ENCODE measurements at regions not wholly inside any gene's neighbourhood (a gene's known extent, or its start where the extent isn't known, plus 50 kb on each side); places are given as distances from the start of the nearest gene placed in this dataset.

DNA sequence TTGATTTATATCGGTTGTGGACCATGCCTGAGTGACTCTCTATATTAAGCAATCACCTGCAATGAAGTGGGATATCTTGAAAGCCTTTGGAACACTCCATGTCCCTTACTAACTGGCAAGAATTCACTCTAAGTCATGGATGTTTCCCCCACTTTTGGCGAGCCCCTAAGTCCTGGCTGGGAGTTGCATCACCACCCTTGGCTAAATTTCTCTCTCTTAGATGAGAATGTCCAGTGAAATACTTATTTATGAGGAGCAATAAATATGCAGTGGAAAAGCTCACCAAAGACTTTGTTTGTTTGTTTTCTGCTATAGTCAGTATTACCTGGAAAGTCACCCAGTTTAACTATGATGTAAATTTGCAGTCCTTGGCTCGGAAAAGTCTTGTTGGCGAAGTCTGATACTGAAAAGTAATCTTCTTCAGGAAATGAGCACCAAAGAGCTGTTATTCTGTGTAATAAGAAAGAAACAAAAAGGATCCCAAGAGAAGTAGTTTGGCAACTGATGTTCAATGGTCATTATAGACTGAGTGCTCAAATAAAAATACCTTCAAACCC is 333.8 kb downstream of the DMRT2 start:
- TF ChIP-seq GATA2 (IDR thresholded peaks at IDR 0.05; ENCODE audit: low read depth, low read length): no peak
- no peak for TF ChIP-seq GATA3 (IDR thresholded peaks at IDR 0.05; ENCODE audit: low read depth, low read length)
